ENCODE measurements at regions not wholly inside any gene's neighbourhood (a gene's known extent, or its start where the extent isn't known, plus 50 kb on each side); places are given as distances from the start of the nearest gene placed in this dataset.
"Not testable (repeated sequence)": the region's sequence is repeated elsewhere in the genome, so short reads cannot be mapped to it uniquely, and the experiment has no call there.

DNA sequence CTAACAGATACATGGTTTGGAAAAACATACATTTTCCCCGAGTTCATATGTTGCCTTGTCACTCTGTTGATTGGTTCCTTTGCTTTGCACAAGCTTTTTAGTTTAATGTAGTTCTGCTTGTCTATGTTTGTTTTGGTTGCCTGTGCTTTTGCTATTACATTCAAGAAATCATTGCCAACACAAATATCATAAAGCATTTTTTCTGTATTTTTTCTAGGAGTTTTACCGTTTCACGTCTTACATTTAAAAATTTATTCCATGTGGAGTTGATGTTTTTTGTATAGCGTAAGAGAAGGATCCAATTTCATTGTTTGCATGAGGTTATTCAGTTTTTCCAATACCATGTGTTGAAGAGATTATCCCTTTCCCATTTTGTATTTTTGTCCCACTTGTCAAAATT, 941.9 kb upstream of the ADAMTS5 start:
- TF ChIP-seq, protein P1, sequence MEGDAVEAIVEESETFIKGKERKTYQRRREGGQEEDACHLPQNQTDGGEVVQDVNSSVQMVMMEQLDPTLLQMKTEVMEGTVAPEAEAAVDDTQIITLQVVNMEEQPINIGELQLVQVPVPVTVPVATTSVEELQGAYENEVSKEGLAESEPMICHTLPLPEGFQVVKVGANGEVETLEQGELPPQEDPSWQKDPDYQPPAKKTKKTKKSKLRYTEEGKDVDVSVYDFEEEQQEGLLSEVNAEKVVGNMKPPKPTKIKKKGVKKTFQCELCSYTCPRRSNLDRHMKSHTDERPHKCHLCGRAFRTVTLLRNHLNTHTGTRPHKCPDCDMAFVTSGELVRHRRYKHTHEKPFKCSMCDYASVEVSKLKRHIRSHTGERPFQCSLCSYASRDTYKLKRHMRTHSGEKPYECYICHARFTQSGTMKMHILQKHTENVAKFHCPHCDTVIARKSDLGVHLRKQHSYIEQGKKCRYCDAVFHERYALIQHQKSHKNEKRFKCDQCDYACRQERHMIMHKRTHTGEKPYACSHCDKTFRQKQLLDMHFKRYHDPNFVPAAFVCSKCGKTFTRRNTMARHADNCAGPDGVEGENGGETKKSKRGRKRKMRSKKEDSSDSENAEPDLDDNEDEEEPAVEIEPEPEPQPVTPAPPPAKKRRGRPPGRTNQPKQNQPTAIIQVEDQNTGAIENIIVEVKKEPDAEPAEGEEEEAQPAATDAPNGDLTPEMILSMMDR (IDR thresholded peaks at IDR 0.05): not testable (repeated sequence)
- not testable (repeated sequence) for TF ChIP-seq POLR2A, POLR2AphosphoS5, EP300 (IDR thresholded peaks at IDR 0.05)
